PC-9 (cell line): ENCODE measurements at regions not wholly inside any gene's neighbourhood (a gene's known extent, or its start where the extent isn't known, plus 50 kb on each side); places are given as distances from the start of the nearest gene placed in this dataset.

Experiments used
- BruUV-seq: library from RNA; stranded (reverse); fragments of 400-500 nt; replicated peaks from 2 replicates; lab custom pipeline; 2021; lab: Mats Ljungman, UMichigan
- CTCF ChIA-PET: fragments of 300-600 bp; sonication (Branson Sonifier 250); formaldehyde crosslinking; loops from one replicate; lab custom pipeline; 2022; ENCODE audit warnings: antibody characterized with exemption; lab: Charles Lee
- POLR2A ChIA-PET: fragments of 300-600 bp; sonication (Branson Sonifier 250); formaldehyde crosslinking; loops from one replicate; lab custom pipeline; 2022; ENCODE audit warnings: antibody characterized with exemption; ENCODE audit not compliant: unreplicated experiment; lab: Charles Lee
- DNase-seq, 2 experiments: peaks; one replicate each; pipeline versions ENCODE4 v3.0.0 to v3.0.0-alpha.2; 2015 to 2022; ENCODE audit warnings: mixed read lengths in 1 of 2
- H2AFZ ChIP-seq: fragments of 200-600 bp; sonication (generic); 2 replicates; pipeline ENCODE4 v1.8.1; 2017; ENCODE audit warnings: antibody characterized with exemption
- H3F3A ChIP-seq: fragments of 200-600 bp; sonication (generic); 2 replicates; pipeline ENCODE4 v1.8.1; 2017; ENCODE audit warnings: antibody characterized with exemption, mild to moderate bottlenecking, low read depth; ENCODE audit not compliant: insufficient read depth
- H3K27ac ChIP-seq: fragments of 200-600 bp; sonication (generic); 2 replicates; pipeline ENCODE4 v1.6.1; 2016; ENCODE audit warnings: mixed run types
- H3K27me3 ChIP-seq: fragments of 200-600 bp; sonication (generic); 2 replicates; pipeline ENCODE4 v1.6.1; 2016; ENCODE audit warnings: low read depth, mixed run types; ENCODE audit not compliant: insufficient read depth
- H3K36me3 ChIP-seq: fragments of 200-600 bp; sonication (generic); 2 replicates; pipeline ENCODE4 v1.6.1; 2016; ENCODE audit warnings: low read depth, mixed run types
- H3K4me1 ChIP-seq: fragments of 200-600 bp; sonication (generic); replicated peaks from 2 replicates; pipeline ENCODE4 v1.6.1; 2016; ENCODE audit warnings: mixed run types; ENCODE audit not compliant: insufficient read depth
- H3K4me2 ChIP-seq: fragments of 200-600 bp; sonication (generic); 2 replicates; pipeline ENCODE4 v1.6.1; 2017; ENCODE audit warnings: mixed run types
- H3K4me3 ChIP-seq: fragments of 200-600 bp; sonication (generic); 2 replicates; pipeline ENCODE4 v1.6.1; 2016; ENCODE audit warnings: mixed run types
- H3K79me2 ChIP-seq: fragments of 200-600 bp; sonication (generic); 2 replicates; pipeline ENCODE4 v1.6.1; 2017; ENCODE audit warnings: low read depth, mixed run types
- H3K9me2 ChIP-seq: fragments of 200-600 bp; sonication (generic); 2 replicates; pipeline ENCODE4 v1.8.1; 2017; ENCODE audit warnings: mild to moderate bottlenecking; ENCODE audit not compliant: insufficient read depth
- H3K9me3 ChIP-seq: fragments of 200-600 bp; sonication (generic); 2 replicates; pipeline ENCODE4 v1.8.1; 2016; ENCODE audit warnings: low read depth; ENCODE audit not compliant: insufficient read depth
- H4K20me1 ChIP-seq: fragments of 200-600 bp; sonication (generic); 2 replicates; pipeline ENCODE4 v1.8.1; 2017; ENCODE audit not compliant: insufficient read depth
- EZH2 ChIP-seq: fragments of 200-600 bp; sonication (generic); IDR thresholded peaks from 2 replicates; pipeline ENCODE4 v1.8.0; 2017; ENCODE audit warnings: antibody characterized with exemption, low read depth
- intact Hi-C: fragments of 100-400 bp; cut with micrococcal nuclease; formaldehyde crosslinking; loops from one replicate; pipeline ENCODE4 v1.10.0; 2022; ENCODE audit not compliant: unreplicated experiment
- TF ChIP-seq, protein P1 (sequence below): fragments of 200-600 bp; sonication (generic); conservative IDR thresholded peaks from 2 replicates; pipeline ENCODE4 v1.6.1; 2017; ENCODE audit warnings: mixed run types, antibody characterized with exemption, mild to moderate bottlenecking, moderate library complexity

GRCh38 chr3:8197384-8197783 lies 304.2 kb upstream of the LMCD1 start:
- no peak for DNase-seq
- intact Hi-C loops: no loop called here
- H3K4me1 ChIP-seq: no peaks in the 10 kb centered on the region

GRCh38 chr3:8198605-8199004 lies 303.0 kb upstream of the LMCD1 start:
- no peak overlapping the region for H2AFZ ChIP-seq
- no peak overlapping the region for H3K4me3 ChIP-seq
- no peaks in the 10 kb centered on the region for H3K36me3 ChIP-seq
- TF ChIP-seq, protein P1, sequence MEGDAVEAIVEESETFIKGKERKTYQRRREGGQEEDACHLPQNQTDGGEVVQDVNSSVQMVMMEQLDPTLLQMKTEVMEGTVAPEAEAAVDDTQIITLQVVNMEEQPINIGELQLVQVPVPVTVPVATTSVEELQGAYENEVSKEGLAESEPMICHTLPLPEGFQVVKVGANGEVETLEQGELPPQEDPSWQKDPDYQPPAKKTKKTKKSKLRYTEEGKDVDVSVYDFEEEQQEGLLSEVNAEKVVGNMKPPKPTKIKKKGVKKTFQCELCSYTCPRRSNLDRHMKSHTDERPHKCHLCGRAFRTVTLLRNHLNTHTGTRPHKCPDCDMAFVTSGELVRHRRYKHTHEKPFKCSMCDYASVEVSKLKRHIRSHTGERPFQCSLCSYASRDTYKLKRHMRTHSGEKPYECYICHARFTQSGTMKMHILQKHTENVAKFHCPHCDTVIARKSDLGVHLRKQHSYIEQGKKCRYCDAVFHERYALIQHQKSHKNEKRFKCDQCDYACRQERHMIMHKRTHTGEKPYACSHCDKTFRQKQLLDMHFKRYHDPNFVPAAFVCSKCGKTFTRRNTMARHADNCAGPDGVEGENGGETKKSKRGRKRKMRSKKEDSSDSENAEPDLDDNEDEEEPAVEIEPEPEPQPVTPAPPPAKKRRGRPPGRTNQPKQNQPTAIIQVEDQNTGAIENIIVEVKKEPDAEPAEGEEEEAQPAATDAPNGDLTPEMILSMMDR: no peak
- TF ChIP-seq EZH2: no peak
- DNase-seq: no peak
- H3K79me2 ChIP-seq: no peaks in the 10 kb centered on the region
- POLR2A ChIA-PET: no interaction called here
- CTCF ChIA-PET: no interaction called here
- H3K27me3 ChIP-seq: no peaks in the 10 kb centered on the region
- H3K4me1 ChIP-seq: no peaks in the 10 kb centered on the region
- intact Hi-C loops: no loop called here
- no peaks in the 10 kb centered on the region for H3K9me2 ChIP-seq
- no peak overlapping the region for H3K4me2 ChIP-seq
- no TSS peak for BruUV-seq
- no peaks in the 10 kb centered on the region for H3K9me3 ChIP-seq
- H3F3A ChIP-seq: no peaks in the 10 kb centered on the region
- H4K20me1 ChIP-seq: no peaks in the 10 kb centered on the region
- H3K27ac ChIP-seq: no peak overlapping the region

More at GRCh38 chr3:8197384-8197783, 304.2 kb upstream of the LMCD1 start:
- Histone ChIP-seq H3K36me3 (no peaks in the 10 kb centered on the region), H3K27me3 (no peaks in the 10 kb centered on the region), H3K4me2 (no peak overlapping the region), H3K9me2 (no peaks in the 10 kb centered on the region), H3K79me2 (no peaks in the 10 kb centered on the region), H3F3A (no peaks in the 10 kb centered on the region), H3K9me3 (no peaks in the 10 kb centered on the region), H3K27ac (no peak overlapping the region), H4K20me1 (no peaks in the 10 kb centered on the region), H3K4me3 (no peak overlapping the region), H2AFZ (no peak overlapping the region)
- CTCF ChIA-PET: no interaction called here
- BruUV-seq: no TSS peak
- TF ChIP-seq, protein P1: no peak
- TF ChIP-seq EZH2: no peak
- POLR2A ChIA-PET: no interaction called here

GRCh38 chr3:8200996-8201395 lies 300.6 kb upstream of the LMCD1 start:
- intact Hi-C loops: no loop called here
- Histone ChIP-seq H4K20me1 (no peaks in the 10 kb centered on the region), H3K27ac (no peak overlapping the region), H3K4me2 (no peak overlapping the region), H3K79me2 (no peaks in the 10 kb centered on the region), H3K4me1 (no peaks in the 10 kb centered on the region), H2AFZ (no peak overlapping the region), H3K9me2 (no peaks in the 10 kb centered on the region), H3K36me3 (no peaks in the 10 kb centered on the region), H3K4me3 (no peak overlapping the region), H3K9me3 (no peaks in the 10 kb centered on the region), H3K27me3 (no peaks in the 10 kb centered on the region), H3F3A (no peaks in the 10 kb centered on the region)
- no peak for DNase-seq
- BruUV-seq: no TSS peak
- POLR2A ChIA-PET: no interaction called here
- CTCF ChIA-PET: no interaction called here
- no peak for TF ChIP-seq EZH2
- TF ChIP-seq, protein P1: no peak
